ENCODE measurements at regions not wholly inside any gene's neighbourhood (a gene's known extent, or its start where the extent isn't known, plus 50 kb on each side); places are given as distances from the start of the nearest gene placed in this dataset.

DNA sequence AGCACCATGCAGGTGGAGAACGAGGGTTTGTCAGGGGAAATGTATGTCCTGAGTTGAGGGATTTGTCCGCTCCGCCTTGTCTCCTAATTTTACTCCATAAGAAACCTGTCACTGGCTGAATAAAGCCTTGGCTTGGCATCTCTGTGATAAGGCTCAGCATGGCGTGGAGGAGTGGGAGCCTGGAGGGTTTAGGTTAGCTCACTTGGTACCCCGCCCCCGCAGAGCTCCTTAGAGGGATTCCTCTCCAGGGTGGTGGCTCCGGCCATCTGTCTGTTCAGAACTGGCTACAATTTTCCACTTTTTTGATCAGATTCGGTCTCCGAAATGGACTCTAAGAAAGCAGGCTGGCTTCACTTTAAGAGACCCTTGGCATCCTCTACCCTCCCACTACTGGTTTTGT lies 192.2 kb upstream of the SYNDIG1 start:
- no peak for DNase-seq (ENCODE audit: low read depth in 1 of 2, low spot score in 1 of 2)

DNA sequence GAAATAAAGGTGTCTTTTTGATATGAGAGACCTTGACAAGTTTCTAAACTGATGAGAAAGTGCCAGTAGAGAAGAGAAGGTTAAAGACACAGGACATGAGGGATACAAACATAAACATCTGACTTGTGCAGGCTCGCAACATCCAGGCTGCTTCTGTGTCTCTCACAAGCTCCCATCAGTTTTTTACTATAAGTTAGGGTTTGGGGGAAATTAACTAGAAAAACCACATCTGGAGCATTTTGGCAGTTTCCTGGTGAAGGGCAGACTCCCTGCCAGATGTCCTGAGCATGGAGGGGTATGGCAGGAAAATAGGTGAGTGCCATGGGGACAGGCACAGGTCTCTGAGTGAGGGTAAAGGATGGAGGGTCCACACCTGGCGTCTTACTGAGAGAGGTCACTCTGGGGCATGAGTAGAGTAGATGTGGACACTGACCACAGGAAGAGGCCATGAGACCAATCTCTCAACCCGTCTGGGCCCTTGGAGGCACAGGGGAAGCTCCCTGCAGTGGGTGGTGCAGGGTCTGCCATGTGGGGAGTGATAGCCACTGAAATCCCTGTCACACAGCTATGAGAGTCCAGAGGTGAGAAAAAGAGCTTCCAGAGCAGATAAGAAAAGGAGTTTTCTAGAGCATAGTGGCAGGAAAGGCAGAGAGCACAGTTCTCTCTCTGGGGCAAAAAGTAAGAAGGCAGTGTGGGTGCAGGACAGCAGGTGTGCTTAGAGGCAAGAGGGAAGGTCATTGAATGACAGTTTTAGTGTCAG lies 193.3 kb upstream of the SYNDIG1 start:
- DNase-seq (ENCODE audit: low read depth in 1 of 2, low spot score in 1 of 2), result no peak

DNA sequence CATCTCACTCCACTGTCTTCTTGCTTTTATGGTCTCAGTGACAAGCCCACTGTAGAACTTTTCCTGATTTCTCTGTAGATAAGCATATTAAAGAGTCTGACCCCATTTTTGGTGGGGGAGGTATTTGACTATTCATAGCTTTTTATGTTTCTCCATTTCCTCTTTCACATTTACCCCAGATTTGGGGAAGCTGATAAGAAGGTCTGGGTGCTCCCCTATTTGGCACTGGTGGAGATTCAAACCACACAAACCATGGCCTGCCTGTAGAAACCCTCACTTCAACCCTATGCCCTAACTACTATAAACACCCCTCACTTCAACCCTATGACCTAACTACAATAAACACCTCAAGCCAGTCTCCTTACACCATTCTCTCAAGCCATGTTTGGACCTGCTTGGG lies 196.2 kb upstream of the SYNDIG1 start:
- DNase-seq (ENCODE audit: low read depth in 1 of 2, low spot score in 1 of 2), result no peak

DNA sequence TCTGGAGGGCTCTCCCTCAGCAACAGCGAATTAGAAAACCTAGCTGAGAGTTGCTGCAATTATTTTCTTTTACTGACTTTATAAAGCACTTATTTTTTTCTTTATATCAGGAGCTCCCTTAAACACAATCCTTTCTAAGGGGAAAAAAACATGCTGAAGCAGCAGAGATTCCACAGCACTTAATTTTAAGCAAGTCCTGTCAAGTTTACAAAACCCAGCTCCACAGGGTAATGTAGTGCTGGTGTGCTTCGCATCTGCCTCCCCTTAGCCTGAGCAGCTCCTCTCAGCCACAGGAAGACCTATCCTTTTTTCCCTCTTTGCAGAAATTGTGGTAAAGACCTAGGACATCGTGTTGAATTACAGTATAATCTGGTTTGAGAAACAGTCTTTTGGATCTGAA lies 208.1 kb upstream of the SYNDIG1 start:
- DNase-seq (ENCODE audit: low read depth in 1 of 2, low spot score in 1 of 2), result no peak

DNA sequence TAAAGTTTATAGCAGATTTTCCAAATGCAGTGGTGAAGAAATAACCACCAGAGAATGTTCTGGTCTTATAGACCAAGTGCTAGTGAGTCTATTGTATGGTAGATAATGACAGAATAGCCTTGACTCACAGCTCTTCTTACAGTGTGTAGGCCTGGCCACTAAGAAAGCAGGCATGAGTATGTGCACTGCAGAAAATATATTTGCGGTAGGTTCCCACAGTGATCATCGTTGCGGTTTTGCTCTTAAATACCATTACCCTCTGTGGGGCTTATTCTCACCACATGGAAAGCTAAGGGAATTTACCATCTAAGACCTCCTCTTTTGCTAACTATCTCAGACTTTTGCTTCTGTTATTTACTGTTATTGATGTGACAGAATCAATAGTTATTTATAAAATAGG lies 212.3 kb upstream of the SYNDIG1 start:
- no peak for DNase-seq (ENCODE audit: low read depth in 1 of 2, low spot score in 1 of 2)

DNA sequence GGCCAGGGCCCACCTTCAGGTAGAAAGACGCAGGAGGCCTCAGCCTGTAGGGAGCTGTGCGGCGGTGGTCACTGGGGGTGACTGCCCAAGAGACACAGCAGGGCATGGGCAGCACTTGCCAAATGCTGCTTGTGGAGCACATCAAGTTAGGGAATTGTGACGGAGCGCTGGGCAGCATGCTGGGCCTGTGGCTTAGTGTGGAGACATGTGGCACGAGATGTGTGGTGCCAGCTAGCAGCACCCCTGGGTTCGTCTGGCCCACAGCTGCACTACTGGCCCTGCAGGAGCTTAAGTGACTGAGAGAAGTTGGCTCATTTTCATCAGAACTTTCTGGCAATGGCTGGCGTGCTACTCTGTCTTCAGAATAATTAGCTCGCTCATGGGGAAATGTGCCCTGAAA lies 213.1 kb upstream of the SYNDIG1 start:
- DNase-seq (ENCODE audit: low read depth in 1 of 2, low spot score in 1 of 2), result no peak

DNA sequence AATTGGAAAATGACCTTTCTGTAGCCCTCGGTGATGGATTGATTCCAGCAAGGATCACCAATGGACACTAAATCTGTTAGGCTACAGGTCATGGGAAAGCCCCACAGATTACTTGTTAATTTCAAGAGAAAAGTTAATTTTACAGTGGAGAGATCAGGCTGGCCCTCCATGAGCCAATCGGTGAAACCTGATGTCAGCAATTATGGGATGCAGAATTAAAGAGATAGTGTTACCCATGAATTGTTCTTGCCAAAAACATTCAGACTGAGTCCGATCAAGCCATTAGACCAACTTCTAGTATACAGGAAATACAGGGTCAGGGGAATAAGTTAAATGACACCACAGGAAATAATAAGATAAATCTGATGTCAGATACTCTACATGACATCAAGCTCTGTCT lies 214.9 kb upstream of the SYNDIG1 start:
- no peak for DNase-seq (ENCODE audit: low read depth in 1 of 2, low spot score in 1 of 2)

DNA sequence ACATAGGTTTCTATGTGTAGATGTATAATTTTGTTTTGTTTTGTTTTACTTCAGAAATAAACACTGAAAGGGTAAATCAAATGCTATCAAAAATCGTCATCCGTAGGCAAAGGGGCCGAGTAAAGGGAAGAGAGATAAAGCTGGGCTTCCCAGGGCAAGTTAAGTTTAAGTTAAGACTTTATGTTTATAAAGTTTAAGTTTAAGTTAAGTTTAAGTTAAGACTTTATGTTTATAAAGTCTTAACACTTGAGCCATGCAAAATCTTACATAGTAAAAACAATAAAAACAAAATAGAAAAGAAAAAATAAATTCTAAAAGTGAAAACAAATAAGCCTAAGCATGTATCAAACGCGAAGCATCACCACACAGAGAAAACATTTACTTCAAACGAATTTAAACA lies 216.1 kb upstream of the SYNDIG1 start:
- no peak for DNase-seq (ENCODE audit: low read depth in 1 of 2, low spot score in 1 of 2)

DNA sequence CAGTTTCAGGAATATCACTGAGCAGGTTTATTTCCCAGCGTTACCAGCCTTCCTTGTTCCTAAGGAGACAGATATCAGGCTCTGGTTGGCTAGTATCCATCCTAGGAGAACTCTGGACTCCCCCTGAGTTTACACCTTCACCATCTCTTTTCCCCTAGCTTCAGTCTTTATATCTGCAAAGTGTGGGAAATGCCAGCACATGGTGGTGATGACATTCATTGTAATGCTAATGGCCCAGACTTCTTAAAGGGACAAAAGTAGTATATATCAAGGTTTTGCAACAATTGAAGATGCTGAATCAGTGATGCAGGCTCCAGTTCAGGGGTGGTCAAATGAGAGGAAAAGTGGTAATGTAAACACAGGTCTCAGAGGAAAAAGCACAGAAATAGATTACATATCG lies 224.3 kb upstream of the SYNDIG1 start:
- no peak for DNase-seq (ENCODE audit: low read depth in 1 of 2, low spot score in 1 of 2)

DNA sequence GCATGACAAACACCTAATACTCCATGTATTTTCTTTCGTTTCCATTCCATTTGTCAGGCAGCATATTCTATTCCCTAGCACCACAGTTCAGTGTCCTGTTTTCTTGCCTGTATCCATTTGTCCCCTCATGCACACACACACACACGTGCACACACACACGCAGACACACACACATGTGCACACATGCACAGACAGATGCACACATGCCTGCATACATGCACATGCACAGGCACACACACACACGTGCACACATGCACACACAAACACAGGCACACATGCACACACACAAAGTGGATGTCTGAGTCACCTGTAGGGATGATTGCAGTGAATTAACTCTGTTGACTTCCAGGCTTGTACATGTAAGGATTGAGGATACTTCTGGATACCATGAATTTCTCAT lies 226.7 kb upstream of the SYNDIG1 start:
- no peak for DNase-seq (ENCODE audit: low read depth in 1 of 2, low spot score in 1 of 2)

DNA sequence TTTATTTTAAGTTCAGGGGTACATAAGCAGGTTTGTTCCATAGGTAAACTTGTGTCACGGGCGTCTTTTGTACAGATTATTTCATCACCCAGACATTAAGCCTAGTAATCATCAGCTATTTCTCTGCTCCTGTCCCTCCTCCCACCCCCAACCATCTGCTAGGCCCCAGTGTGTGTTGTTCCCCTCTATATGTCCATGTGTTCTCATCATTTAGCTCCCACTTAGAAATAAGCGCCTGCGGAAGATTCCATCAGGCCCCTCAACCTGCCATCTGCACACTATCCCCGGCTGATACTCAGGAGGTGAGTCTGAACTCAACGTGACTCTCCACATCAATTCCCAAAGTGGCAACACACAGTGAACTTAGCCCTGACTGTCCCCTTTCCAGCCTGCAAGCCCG lies 228.0 kb upstream of the SYNDIG1 start:
- no peak for DNase-seq (ENCODE audit: low read depth in 1 of 2, low spot score in 1 of 2)

DNA sequence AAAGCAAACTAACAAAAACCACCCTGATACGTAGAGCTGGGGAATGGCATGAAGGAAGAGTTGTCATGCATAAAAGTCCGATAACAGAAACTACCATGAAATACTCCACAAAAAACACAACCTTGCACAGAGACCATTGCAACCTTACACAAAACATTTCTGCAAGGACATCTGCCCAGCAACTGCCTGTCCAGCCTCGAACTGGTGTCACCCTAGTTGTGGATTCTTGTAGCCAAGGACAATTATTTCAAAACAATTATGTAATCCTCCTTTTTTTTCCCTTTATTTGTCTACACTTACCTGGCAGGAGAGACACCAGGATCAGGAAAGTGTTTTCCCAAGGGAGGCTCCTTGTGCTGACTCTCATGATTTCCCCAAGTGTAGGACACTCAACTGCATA lies 232.5 kb upstream of the SYNDIG1 start:
- DNase-seq (ENCODE audit: low read depth in 1 of 2, low spot score in 1 of 2), result no peak

DNA sequence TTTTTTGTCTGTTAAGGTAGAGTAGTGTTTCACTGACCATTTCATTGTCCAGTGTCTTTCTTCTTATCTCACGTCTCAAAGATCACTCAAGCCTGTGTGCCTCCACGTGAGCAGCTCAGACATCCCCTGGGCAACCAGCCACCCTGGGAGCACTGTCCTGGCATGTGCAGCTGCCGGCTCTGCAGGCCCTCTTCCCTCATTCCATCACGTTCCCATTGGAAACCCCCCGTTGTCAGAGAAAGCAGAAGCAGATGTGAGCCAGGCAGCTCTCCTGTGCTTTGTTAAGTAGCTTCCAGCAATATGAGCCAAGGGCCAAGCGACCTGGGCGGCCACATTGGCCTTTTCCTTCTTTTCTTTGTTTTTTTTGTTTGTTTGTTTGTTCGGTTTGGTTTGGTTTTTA lies 233.2 kb upstream of the SYNDIG1 start:
- no peak for DNase-seq (ENCODE audit: low read depth in 1 of 2, low spot score in 1 of 2)

DNA sequence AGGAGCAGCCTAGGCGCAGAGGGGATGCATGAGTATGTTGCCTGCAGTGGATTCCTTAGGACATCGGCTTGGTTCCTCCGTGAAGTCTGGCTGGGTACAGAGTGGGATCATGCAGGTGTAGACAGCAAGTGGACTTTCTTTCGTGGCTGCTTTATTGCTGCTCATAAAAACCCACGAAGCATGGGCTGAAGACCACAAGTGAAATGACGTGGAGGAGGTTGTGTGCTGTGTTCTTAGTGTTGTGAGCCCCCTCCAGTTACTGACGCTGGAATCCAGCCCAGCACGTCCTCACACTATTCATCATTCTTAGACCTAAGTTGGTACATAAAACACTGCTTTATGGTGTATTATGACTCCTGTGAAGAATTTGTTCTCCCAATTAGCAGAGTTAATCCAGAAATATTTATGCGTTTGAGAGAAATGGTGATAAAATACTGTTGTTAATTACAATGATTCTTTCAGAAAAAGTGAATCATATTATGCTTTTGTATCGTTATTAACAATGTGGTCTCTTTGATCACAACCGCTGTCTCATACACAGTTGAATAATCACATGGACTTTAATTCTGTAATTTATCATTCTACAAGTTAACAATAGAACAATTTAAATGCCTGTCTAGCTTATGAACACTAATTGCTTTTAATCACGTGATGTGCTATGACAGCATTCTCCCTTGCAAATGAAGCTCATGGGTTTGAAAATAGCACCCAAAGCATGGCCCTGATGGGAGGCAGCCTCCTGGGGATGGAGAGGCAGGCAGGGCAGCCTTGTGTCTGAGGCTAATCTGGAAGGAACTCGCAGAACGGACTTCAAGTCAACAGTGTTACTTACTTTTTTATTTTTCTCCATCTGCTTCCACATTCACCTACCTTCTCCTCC lies 233.9 kb upstream of the SYNDIG1 start:
- DNase-seq (ENCODE audit: low read depth in 1 of 2, low spot score in 1 of 2), result no peak

DNA sequence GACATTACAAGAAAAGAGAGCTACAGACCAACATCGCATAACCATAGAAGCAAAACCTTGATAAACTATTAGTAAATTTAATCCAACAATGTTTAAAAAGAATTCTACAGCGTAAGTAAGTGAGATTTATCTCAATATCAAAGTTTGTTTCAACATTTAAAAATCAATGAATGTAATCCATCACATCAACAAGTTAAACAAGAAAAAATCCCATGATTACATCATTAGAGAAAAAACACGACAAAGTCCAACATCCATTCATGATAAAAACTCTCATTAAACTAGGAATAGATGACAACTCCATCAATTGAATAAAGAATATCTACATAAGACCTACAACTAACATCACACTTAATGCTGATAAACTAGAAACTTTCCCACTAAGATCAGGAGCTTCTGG lies 239.0 kb upstream of the GGTLC1 start:
- DNase-seq (ENCODE audit: low read depth in 1 of 2, low spot score in 1 of 2), result no peak

DNA sequence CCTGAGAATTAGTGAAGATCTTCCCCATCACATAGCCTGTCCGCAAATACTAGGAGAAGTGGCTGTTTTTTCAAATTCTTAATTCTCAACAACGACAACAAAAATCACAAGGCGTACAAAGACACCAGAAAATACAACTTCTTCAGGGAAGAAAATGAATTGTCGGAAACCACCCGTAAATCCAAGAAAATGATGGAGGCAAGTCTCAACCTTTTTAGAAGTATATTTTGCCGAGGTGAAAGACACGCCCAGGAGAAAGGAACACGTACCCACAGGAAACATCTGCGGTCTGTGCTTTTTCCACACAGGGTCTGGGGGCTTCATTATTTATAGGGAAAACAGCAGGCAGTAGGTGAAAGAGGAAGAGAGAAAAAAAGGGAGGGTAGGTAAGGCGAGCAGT lies 223.9 kb upstream of the GGTLC1 start:
- DNase-seq (ENCODE audit: low read depth in 1 of 2, low spot score in 1 of 2), result no peak

DNA sequence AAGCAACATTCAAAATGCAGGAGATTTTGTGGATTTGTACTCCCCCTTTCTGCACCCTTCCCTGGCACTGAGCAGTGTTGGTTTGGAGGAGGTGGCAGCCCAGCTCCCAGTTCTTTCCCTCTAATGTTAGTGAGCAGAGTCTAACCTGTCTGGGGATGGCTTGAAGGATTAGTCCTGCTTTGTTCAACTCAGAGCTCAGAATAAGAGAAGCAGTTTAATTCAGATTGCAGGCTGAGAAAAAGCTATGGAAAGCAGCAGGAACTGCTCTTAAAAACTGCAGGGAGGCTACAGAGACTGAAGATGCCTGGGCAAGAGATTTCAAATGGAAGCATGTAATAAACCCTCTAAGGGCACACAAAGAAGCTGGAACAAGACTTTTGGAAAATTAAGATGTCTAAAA lies 223.4 kb upstream of the GGTLC1 start:
- DNase-seq (ENCODE audit: low read depth in 1 of 2, low spot score in 1 of 2), result no peak

DNA sequence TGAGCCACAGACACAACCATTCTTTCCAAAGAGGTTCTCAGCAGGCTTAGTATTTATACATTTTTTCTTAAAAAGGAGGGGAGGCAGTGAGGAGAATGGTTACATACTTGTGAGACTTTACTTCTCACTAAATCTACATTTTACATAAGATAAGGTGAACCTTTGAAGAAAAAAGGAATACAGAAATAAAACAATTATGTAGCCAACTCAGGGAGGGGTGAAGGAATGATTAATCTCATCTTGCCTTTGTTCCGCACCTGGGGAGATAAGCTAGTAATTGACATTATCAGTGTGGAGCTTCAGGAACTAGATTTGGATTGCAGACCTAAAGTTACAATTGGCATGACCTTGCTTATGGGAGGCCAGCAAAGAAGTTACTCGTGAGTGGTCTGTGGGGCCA lies 221.8 kb upstream of the GGTLC1 start:
- no peak for DNase-seq (ENCODE audit: low read depth in 1 of 2, low spot score in 1 of 2)

DNA sequence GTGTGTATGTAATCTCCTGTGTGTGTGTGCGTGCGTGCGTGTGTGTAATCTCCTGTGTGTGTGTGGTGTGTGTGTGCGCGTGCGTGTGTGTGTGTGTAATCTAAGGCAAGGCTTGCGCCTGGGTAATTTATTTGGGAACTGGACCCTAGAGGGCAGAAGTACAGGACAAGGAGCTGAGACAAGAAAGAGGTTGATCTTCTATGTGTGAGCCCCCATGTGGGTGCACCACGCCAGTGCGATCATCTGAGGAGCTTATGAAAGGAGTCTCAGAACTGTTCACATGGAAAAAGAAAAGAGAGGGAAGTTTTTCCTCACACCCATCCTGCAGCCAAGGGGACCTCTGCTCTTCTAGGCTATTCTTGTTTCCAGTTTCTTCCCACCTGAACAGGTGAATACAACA lies 220.1 kb upstream of the GGTLC1 start:
- no peak for DNase-seq (ENCODE audit: low read depth in 1 of 2, low spot score in 1 of 2)

DNA sequence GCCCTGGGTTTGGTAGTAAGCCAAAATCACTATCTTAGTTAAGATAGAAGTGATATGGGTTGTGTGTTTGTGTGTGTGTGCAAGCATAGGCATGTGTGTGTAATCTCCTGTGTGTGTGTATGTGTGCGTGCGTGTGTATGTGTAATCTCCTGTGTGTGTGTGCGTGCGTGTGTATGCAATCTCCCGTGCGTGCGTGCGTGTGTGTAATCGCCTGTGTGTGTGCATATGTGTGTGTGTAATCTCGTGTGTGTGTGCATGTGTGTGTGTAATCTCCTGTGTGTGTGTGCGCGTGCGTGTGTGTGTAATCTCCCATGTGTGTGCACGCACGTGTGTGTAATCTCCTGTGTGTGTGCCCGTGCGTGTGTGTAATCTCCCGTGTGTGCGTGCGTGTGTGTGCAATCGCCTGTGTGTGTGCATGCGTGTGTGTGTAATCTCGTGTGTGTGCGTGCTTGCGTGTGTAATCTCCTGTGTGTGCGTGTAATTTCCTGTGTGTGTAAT lies 219.3 kb upstream of the GGTLC1 start:
- DNase-seq (ENCODE audit: low read depth in 1 of 2, low spot score in 1 of 2), result no peak

DNA sequence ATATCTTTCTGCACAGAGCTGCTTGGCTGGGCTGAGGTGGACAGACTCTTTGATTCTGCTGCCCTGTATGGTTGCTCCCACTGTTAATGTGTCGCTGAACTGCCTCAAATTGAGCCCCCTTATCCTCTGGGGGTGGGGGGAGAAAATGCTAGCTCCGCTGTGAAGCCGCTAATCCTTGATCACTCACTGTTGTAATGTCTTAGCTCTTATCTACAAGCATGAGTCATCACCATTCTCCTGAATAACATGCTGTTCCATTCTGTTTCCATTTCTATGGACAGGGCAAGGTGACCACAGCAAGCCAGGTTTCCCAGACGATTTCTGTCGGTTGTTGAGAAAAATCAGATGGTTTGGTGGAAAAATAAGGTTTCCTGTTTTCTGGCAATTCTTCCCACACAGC lies 218.4 kb upstream of the GGTLC1 start:
- no peak for DNase-seq (ENCODE audit: low read depth in 1 of 2, low spot score in 1 of 2)

DNA sequence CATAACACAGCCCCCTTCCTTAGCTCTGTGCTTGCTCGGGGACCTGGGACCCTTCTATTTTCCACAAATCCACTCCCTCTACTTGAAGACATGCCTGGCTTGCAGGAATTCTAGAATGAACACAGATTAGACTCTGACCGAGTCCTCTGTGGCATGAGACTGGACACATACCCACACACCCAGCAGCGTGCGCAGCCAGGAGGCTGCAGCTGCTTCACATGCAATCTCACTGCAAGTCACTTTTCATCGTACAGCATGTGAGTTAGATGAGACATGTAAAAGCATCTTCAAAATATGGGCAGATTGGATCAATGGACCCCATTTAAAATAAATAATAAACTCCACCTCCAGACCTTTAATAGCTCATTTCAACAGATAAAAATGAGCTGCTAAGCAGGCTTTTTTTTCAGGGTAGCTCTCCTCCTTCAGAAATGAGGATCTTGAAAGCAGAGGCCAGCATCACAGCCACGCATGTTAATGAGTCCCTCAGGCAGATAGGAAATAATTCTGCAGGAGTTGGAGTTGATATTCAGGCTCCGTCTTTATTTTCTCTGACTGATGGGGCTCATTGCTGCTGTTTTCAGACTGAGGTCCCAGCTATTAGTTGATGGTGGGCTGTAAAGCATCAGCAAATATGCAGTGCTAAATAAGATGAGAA lies 215.1 kb upstream of the GGTLC1 start:
- no peak for DNase-seq (ENCODE audit: low read depth in 1 of 2, low spot score in 1 of 2)

All from activated CD4-positive, alpha-beta T cell treated with anti-CD3 and anti-CD28 coated beads, Interleukin-2, amount 50 U/mL, for 24 hours (primary cell).